ENCODE measurements at regions not wholly inside any gene's neighbourhood (a gene's known extent, or its start where the extent isn't known, plus 50 kb on each side); places are given as distances from the start of the nearest gene placed in this dataset.

DNA sequence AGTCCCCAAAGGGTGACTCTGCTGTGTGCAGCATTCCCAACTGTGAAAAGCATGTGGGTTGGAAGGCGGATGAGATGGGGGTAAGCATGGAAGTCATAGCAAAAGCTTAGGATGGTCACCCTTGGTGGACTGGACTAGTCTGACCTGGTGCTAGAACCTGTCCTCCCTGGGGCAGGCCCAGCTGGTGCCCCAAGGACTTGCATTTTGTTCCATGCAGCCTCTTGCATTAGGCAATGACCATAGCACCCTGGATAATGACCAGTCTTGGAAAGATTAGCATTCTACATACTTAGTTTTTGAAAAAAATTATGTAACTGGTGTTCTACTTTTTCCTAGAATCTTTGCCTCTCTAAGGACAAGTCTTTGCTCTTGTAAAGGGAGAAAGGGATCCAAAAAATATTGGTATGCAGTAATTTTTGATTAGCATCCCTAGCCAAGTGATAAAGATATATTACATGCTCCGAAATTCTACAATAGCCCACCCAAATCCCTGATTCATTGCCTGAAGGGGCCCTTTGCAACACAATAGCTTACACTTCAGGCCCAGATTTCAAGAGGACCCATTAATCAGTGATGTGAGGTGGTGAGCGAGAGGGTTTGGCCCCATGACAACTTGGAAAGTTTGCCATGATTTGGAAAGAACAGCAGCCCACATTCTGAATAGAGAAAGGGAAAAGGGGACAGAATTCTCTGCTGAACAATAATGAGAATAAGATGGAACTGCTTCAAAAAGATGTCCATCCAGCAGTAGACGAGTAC is 93.3 kb upstream of the CD180 start:
- H3K36me3 Mint-ChIP-seq (ENCODE audit: insufficient read depth in 1 of 3, low read depth in 3 of 3): no peaks in the 10 kb centered on the region
- H3K14ac ChIP-seq (ENCODE audit: insufficient read depth, low read length): no peak overlapping the region
- no peak overlapping the region for H4K91ac ChIP-seq (ENCODE audit: insufficient read length, low read depth, low read length)
- no peak overlapping the region; a peak in 1 of 7 replicates for H3K27ac Mint-ChIP-seq
- no peak overlapping the region for H3K27ac ChIP-seq (ENCODE audit: insufficient read length, low read depth, low read length)
- no CpG with 5 or more reads among the region's 4 CpGs for WGBS (ENCODE audit: extremely low coverage, insufficient read length, low lambda C conversion rate)
- H3K27me3 Mint-ChIP-seq (ENCODE audit: low read depth): no peaks in the 10 kb centered on the region
- H4K20me1 ChIP-seq (ENCODE audit: control insufficient read depth, insufficient read depth, insufficient read length): no peaks in the 10 kb centered on the region
- no peak overlapping the region for H2BK120ac ChIP-seq (ENCODE audit: low read depth, low read length, poor library complexity, severe bottlenecking)
- H3K4me1 ChIP-seq (ENCODE audit: insufficient read depth, low read length): peaks cover 3% of the 10 kb centered on the region; the same call in 1 of the 2 replicates
- H3K9me3 Mint-ChIP-seq: no peaks in the 10 kb centered on the region
- no peaks in the 10 kb centered on the region for H3K23me2 ChIP-seq (ENCODE audit: insufficient read length, low read depth, low read length, poor library complexity, severe bottlenecking)
- no peak overlapping the region for H3K23ac ChIP-seq (ENCODE audit: insufficient read length, low read depth, low read length)
- no peaks in the 10 kb centered on the region for H3K27me3 ChIP-seq (ENCODE audit: insufficient read depth, low read length)
- H3K4me2 ChIP-seq (ENCODE audit: insufficient read depth, insufficient read length, low read length): no peak overlapping the region
- H3K4me3 Mint-ChIP-seq: no peak overlapping the region
- no peaks in the 10 kb centered on the region for H3K9me3 ChIP-seq (ENCODE audit: control insufficient read depth, low read depth, low read length)
- no peak overlapping the region for H4K8ac ChIP-seq (replicated peaks; ENCODE audit: insufficient read length, low read depth, low read length)
- H2BK15ac ChIP-seq (ENCODE audit: low read depth, low read length): no peak overlapping the region
- H2BK12ac ChIP-seq (ENCODE audit: insufficient read length, low read depth, low read length): no peak overlapping the region
- H2BK5ac ChIP-seq (ENCODE audit: insufficient read length, low read length): no peak overlapping the region
- no peak overlapping the region for H3T11ph ChIP-seq (ENCODE audit: low read length)
- no peak overlapping the region for H3K18ac ChIP-seq (ENCODE audit: insufficient read length, low read depth, low read length)
- H3K4ac ChIP-seq (ENCODE audit: low read depth, low read length): no peak overlapping the region
- no peak for TF ChIP-seq CTCF (conservative IDR thresholded peaks at IDR 0.05)
- peaks cover 0 to 9% of the 10 kb centered on the region in 2 experiments; a peak in 2 of 4 replicates for H3K4me1 Mint-ChIP-seq
- H2BK20ac ChIP-seq (ENCODE audit: low read depth, low read length, poor library complexity, severe bottlenecking): no peak overlapping the region
- H3K79me2 ChIP-seq (ENCODE audit: insufficient read depth, low read length): no peaks in the 10 kb centered on the region
- H2AK5ac ChIP-seq (ENCODE audit: insufficient read length, low read length): no peak overlapping the region
- no peak overlapping the region for H3K9ac ChIP-seq (ENCODE audit: extremely low read depth, insufficient read length, low read length)
- H2AFZ ChIP-seq (ENCODE audit: low read length): no peak overlapping the region
- no peak for DNase-seq
- H4K5ac ChIP-seq (ENCODE audit: insufficient read length, low read depth, low read length): no peak overlapping the region
- H3K79me1 ChIP-seq (ENCODE audit: insufficient read depth, low read depth, low read length, poor library complexity, severe bottlenecking): no peaks in the 10 kb centered on the region
- H3K56ac ChIP-seq (ENCODE audit: insufficient read length, low read depth, low read length): no peak overlapping the region
